DND-41 (cell line): ENCODE measurements at regions not wholly inside any gene's neighbourhood (a gene's known extent, or its start where the extent isn't known, plus 50 kb on each side); places are given as distances from the start of the nearest gene placed in this dataset.

Source experiments
- EZH2 ChIP-seq: IDR thresholded peaks from 3 replicates; pipeline ENCODE4 v1.6.1; 2012; ENCODE audit warnings: borderline replicate concordance, low read depth, mild to moderate bottlenecking, moderate library complexity, low read length, inconsistent platforms; ENCODE audit not compliant: severe bottlenecking
- TF ChIP-seq, protein P1 (sequence below): IDR thresholded peaks from 2 replicates; pipeline ENCODE4 v1.5.1; 2012; ENCODE audit warnings: borderline replicate concordance, low read length, moderate library complexity, mild to moderate bottlenecking; ENCODE audit not compliant: poor library complexity, severe bottlenecking; ENCODE audit errors: extremely low read depth

GRCh38 chr5:103886826-103887225 lies 324.2 kb upstream of the NUDT12 start:
- TF ChIP-seq, protein P1, sequence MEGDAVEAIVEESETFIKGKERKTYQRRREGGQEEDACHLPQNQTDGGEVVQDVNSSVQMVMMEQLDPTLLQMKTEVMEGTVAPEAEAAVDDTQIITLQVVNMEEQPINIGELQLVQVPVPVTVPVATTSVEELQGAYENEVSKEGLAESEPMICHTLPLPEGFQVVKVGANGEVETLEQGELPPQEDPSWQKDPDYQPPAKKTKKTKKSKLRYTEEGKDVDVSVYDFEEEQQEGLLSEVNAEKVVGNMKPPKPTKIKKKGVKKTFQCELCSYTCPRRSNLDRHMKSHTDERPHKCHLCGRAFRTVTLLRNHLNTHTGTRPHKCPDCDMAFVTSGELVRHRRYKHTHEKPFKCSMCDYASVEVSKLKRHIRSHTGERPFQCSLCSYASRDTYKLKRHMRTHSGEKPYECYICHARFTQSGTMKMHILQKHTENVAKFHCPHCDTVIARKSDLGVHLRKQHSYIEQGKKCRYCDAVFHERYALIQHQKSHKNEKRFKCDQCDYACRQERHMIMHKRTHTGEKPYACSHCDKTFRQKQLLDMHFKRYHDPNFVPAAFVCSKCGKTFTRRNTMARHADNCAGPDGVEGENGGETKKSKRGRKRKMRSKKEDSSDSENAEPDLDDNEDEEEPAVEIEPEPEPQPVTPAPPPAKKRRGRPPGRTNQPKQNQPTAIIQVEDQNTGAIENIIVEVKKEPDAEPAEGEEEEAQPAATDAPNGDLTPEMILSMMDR: no peak
- TF ChIP-seq EZH2: no peak
